OCI-LY1 (cell line): ENCODE measurements at regions not wholly inside any gene's neighbourhood (a gene's known extent, or its start where the extent isn't known, plus 50 kb on each side); places are given as distances from the start of the nearest gene placed in this dataset.

Experiments
- H2AFZ ChIP-seq: fragments of 200-600 bp; sonication (generic), shearing (Covaris generic); 2 replicates; pipeline ENCODE4 v1.6.0; 2014; ENCODE audit warnings: antibody characterized with exemption, mild to moderate bottlenecking, low read length
- H3F3A ChIP-seq: fragments of 200-600 bp; sonication (generic), shearing (Covaris generic); 2 replicates; pipeline ENCODE4 v1.6.0; 2014; ENCODE audit warnings: mild to moderate bottlenecking, antibody characterized with exemption, low read length, moderate library complexity; ENCODE audit not compliant: insufficient read depth
- H3K27ac ChIP-seq: fragments of 200-600 bp; sonication (generic); 2 replicates; pipeline ENCODE4 v1.5.1; 2014; ENCODE audit warnings: low read length, mixed run types, mild to moderate bottlenecking, low read depth; ENCODE audit not compliant: poor library complexity, severe bottlenecking
- H3K27me3 ChIP-seq: fragments of 200-600 bp; sonication (generic); 2 replicates; pipeline ENCODE4 v1.6.0; 2014; ENCODE audit warnings: antibody characterized with exemption, mild to moderate bottlenecking, low read length, moderate library complexity; ENCODE audit not compliant: insufficient read depth
- H3K36me3 ChIP-seq: fragments of 200-600 bp; sonication (generic); 2 replicates; pipeline ENCODE4 v1.6.1; 2014; ENCODE audit warnings: mild to moderate bottlenecking, antibody characterized with exemption, low read length, moderate library complexity, mixed read lengths; ENCODE audit not compliant: insufficient read depth
- H3K4me1 ChIP-seq: fragments of 200-600 bp; sonication (generic); 2 replicates; pipeline ENCODE4 v1.5.1; 2014; ENCODE audit warnings: mild to moderate bottlenecking, low read length, moderate library complexity; ENCODE audit not compliant: insufficient read depth, severe bottlenecking
- H3K4me2 ChIP-seq: fragments of 200-600 bp; sonication (generic), shearing (Covaris generic); 2 replicates; pipeline ENCODE4 v1.6.1; 2014; ENCODE audit warnings: low read length
- H3K4me3 ChIP-seq: fragments of 200-600 bp; sonication (generic); 2 replicates; pipeline ENCODE4 v1.5.1; 2014; ENCODE audit warnings: low read length, low read depth, mild to moderate bottlenecking, mixed read lengths; ENCODE audit not compliant: poor library complexity, severe bottlenecking
- H3K79me2 ChIP-seq: fragments of 200-600 bp; shearing (Covaris generic); 2 replicates; pipeline ENCODE4 v1.6.1; 2016; ENCODE audit warnings: mixed run types, low read length, mixed read lengths; ENCODE audit not compliant: insufficient read depth
- H3K9ac ChIP-seq: fragments of 200-600 bp; sonication (generic), shearing (Covaris generic); 2 replicates; pipeline ENCODE4 v1.6.1; 2014; ENCODE audit warnings: mild to moderate bottlenecking, low read length, mixed read lengths
- H3K9me2 ChIP-seq: fragments of 200-600 bp; sonication (generic), shearing (Covaris generic); 2 replicates; pipeline ENCODE4 v1.6.1; 2014; ENCODE audit warnings: low read depth, mild to moderate bottlenecking, low read length, mixed read lengths
- H3K9me3 ChIP-seq: fragments of 200-600 bp; shearing (Covaris generic); 2 replicates; pipeline ENCODE4 v1.6.1; 2014; ENCODE audit warnings: low read length, mixed read lengths
- H4K20me1 ChIP-seq: fragments of 200-600 bp; sonication (generic), shearing (Covaris generic); 2 replicates; pipeline ENCODE4 v1.6.0; 2016; ENCODE audit warnings: mild to moderate bottlenecking, low read length; ENCODE audit not compliant: insufficient read depth
- CTCF ChIP-seq: fragments of 200-600 bp; sonication (generic), shearing (Covaris generic); IDR thresholded peaks from 2 replicates; pipeline ENCODE4 v1.5.1; 2017; ENCODE audit warnings: mild to moderate bottlenecking, antibody characterized with exemption, low read length, moderate library complexity, mixed read lengths
- EZH2 ChIP-seq: fragments of 200-600 bp; sonication (generic), shearing (Covaris generic); IDR thresholded peaks from 2 replicates; pipeline ENCODE4 v1.8.0; 2017; ENCODE audit warnings: borderline replicate concordance, mixed run types, mild to moderate bottlenecking, antibody characterized with exemption, low read length, moderate library complexity, mixed read lengths

GRCh38 chr14:97747316-97747715, 950.1 kb downstream of the VRK1 start:
- H3K27ac ChIP-seq: no peak overlapping the region
- H3K4me2 ChIP-seq: no peak overlapping the region
- H3K4me3 ChIP-seq: no peak overlapping the region
- H3K79me2 ChIP-seq: no peaks in the 10 kb centered on the region
- H3K36me3 ChIP-seq: no peaks in the 10 kb centered on the region
- H3K9me2 ChIP-seq: no peaks in the 10 kb centered on the region
- H3F3A ChIP-seq: no peaks in the 10 kb centered on the region
- no peaks in the 10 kb centered on the region for H3K27me3 ChIP-seq
- no peak overlapping the region for H3K9ac ChIP-seq
- no peaks in the 10 kb centered on the region for H3K4me1 ChIP-seq
- no peaks in the 10 kb centered on the region for H3K9me3 ChIP-seq
- no peaks in the 10 kb centered on the region for H4K20me1 ChIP-seq
- H2AFZ ChIP-seq: no peak overlapping the region
- no peak for TF ChIP-seq EZH2

DNA sequence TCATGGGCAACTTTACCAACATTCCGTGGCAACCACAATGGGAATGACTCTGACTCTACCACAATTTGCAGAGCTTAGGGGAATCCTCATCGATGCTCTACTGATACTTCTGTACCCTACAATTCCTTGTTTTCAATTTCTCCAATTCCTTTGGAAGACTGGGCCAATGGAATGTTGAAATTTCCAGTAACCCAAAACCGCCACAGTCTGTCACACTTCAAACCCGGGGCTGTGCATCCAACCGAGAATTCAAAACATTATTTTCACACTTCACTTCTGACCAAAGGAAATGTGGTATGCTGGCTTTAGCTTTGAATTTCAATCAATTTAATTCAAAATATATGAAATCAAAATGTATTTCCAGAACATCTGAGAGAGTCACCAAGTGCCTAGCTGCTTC, 951.4 kb downstream of the VRK1 start:
- Histone ChIP-seq H3K9me3 (no peaks in the 10 kb centered on the region), H3F3A (no peaks in the 10 kb centered on the region), H3K36me3 (no peaks in the 10 kb centered on the region), H2AFZ (no peak overlapping the region), H3K79me2 (no peaks in the 10 kb centered on the region), H3K27ac (no peak overlapping the region), H3K4me3 (no peak overlapping the region), H3K9me2 (no peaks in the 10 kb centered on the region), H4K20me1 (no peaks in the 10 kb centered on the region), H3K4me2 (no peak overlapping the region), H3K4me1 (no peaks in the 10 kb centered on the region), H3K27me3 (no peaks in the 10 kb centered on the region), H3K9ac (no peak overlapping the region)
- TF ChIP-seq CTCF: no peak
- no peak for TF ChIP-seq EZH2

DNA sequence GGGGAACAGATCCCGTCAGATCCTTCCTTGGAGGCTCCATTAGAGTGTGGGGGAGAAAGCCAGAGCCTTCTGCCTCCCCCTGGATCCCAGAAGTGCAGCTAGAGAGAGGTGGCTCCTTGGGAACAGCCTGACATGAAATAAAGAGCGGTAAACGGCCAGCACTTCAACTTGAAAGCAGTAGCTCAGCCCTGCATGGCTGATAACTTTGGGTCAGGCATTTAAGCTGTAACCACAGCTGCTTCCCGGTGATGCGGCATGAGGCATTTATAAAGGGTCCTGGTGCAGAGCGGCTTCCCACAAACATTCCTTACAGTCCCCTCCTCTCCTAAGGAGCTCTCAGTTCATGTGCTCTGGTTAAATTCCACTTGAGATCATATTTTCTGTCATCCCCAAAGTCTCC, 960.3 kb downstream of the VRK1 start:
- Histone ChIP-seq H3K27ac (no peak overlapping the region), H2AFZ (no peak overlapping the region), H3K4me2 (no peak overlapping the region), H3K27me3 (no peaks in the 10 kb centered on the region; the same call in 1 of the 2 replicates), H3K4me3 (no peak overlapping the region), H3F3A (no peaks in the 10 kb centered on the region), H3K36me3 (no peaks in the 10 kb centered on the region), H3K4me1 (no peaks in the 10 kb centered on the region), H3K9ac (no peak overlapping the region), H4K20me1 (no peaks in the 10 kb centered on the region), H3K79me2 (no peaks in the 10 kb centered on the region), H3K9me3 (no peaks in the 10 kb centered on the region), H3K9me2 (no peaks in the 10 kb centered on the region)
- TF ChIP-seq EZH2 (no peak), CTCF (no peak)

DNA sequence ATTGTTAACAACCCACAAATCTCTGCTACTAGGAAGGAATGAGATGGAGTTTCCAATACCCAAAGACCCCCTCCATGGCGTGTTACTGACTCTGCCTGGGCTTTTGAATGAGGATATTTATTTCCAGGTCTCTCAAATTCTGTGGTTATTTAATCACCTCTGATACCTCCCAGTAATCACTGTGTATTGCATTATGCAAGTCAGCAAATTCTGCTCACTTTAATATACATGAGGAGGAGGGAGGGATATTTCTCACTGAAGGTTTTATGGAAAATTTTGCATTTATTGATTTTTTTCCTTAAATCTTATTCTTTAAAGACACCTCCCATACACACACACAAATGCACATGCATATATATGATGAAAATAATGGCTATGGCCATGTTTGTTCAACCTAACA, 962.9 kb downstream of the VRK1 start:
- TF ChIP-seq CTCF (no peak), EZH2 (no peak)
- H3K79me2 ChIP-seq: no peaks in the 10 kb centered on the region
- no peaks in the 10 kb centered on the region for H3K4me1 ChIP-seq
- no peaks in the 10 kb centered on the region for H3K27me3 ChIP-seq
- no peak overlapping the region for H3K9ac ChIP-seq
- no peaks in the 10 kb centered on the region for H3F3A ChIP-seq
- no peaks in the 10 kb centered on the region for H3K36me3 ChIP-seq
- H3K4me3 ChIP-seq: no peak overlapping the region
- H3K4me2 ChIP-seq: no peak overlapping the region
- H3K9me3 ChIP-seq: no peaks in the 10 kb centered on the region
- no peaks in the 10 kb centered on the region for H3K9me2 ChIP-seq
- no peak overlapping the region for H2AFZ ChIP-seq
- no peaks in the 10 kb centered on the region for H4K20me1 ChIP-seq
- no peak overlapping the region for H3K27ac ChIP-seq
